Urinary bladder (tissue), 3 donors: ENCODE measurements at regions not wholly inside any gene's neighbourhood (a gene's known extent, or its start where the extent isn't known, plus 50 kb on each side); places are given as distances from the start of the nearest gene placed in this dataset.

Source experiments
- DNase-seq: peaks from one replicate; pipeline ENCODE4 v3.0.0-alpha.2; 2015; ENCODE audit errors: extremely low spot score
- H3K27ac ChIP-seq: one replicate; pipeline ENCODE4 v1.5.1; 2013; ENCODE audit warnings: low read depth, mild to moderate bottlenecking, moderate library complexity
- H3K36me3 ChIP-seq: one replicate; pipeline ENCODE4 v1.6.1; 2013; ENCODE audit warnings: mild to moderate bottlenecking, moderate library complexity; ENCODE audit not compliant: insufficient read depth
- H3K4me1 ChIP-seq: one replicate; pipeline ENCODE4 v1.6.1; 2013; ENCODE audit warnings: mild to moderate bottlenecking, moderate library complexity; ENCODE audit not compliant: insufficient read depth
- H3K4me3 ChIP-seq: one replicate; pipeline ENCODE4 v1.5.1; 2013; ENCODE audit warnings: low read depth, low read length
- WGBS: extraction: QIAGEN DNeasy Blood & Tissue Kit; methylation state at CpG from one replicate; pipeline ENCODE4 v1.1.7; 2013; 5-methylcytosine and 5-hydroxymethylcytosine counted together
- donor health status: healthy with polysubstance abuse.
- donor health status: healthy.

GRCh38 chr13:40069173-40070044, 413.9 kb downstream of the COG6 start:
- WGBS, result 36% methylated on average over 11 of the region's 11 CpGs
- Histone ChIP-seq H3K4me3 (no peak overlapping the region), H3K27ac (no peak overlapping the region)

DNA sequence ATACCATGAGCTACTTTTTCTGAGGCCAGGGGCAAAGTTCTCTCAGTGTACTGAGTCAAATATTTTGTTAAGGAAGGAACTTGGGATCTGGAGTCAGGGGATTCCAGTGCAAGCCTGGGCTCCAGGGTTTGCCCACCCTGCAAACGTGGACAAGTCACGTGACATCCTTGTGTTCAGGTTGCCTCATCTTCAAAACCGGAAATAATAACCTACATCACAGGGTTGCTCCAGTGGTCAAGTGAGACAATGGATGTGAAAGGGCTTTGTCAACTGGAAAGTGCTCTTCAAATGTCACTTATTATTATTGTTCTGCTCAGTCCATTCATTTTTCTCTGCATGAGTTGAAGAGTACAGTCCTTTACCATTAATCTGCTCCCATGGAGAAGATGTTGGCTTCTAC, 414.9 kb downstream of the COG6 start:
- Histone ChIP-seq H3K4me1 (no peaks in the 10 kb centered on the region), H3K36me3 (no peaks in the 10 kb centered on the region), H3K4me3 (no peak overlapping the region), H3K27ac (no peak overlapping the region)
- no peak for DNase-seq
- WGBS, result 92% methylated on average over 3 of the region's 3 CpGs

More at GRCh38 chr13:40069173-40070044, 413.9 kb downstream of the COG6 start:
- H3K4me1 ChIP-seq, result no peaks in the 10 kb centered on the region
- peak; percentile 32 for DNase-seq
- H3K36me3 ChIP-seq, result no peaks in the 10 kb centered on the region

- H3K36me3 ChIP-seq, result no peaks in the 10 kb centered on the region
- no peaks in the 10 kb centered on the region for H3K4me1 ChIP-seq
- DNase-seq, result no peak
- H3K27ac ChIP-seq, result no peak overlapping the region
- H3K4me3 ChIP-seq, result no peak overlapping the region
- 88% methylated on average over 4 of the region's 4 CpGs for WGBS
These were observed 417.2 kb downstream of the COG6 start for GRCh38 chr13:40072663-40073120.

- Histone ChIP-seq H3K27ac (no peak overlapping the region), H3K4me1 (no peaks in the 10 kb centered on the region), H3K4me3 (no peak overlapping the region), H3K36me3 (no peaks in the 10 kb centered on the region)
- no peak for DNase-seq
- WGBS, result 67% methylated on average over 3 of the region's 3 CpGs
These were observed 418.9 kb downstream of the COG6 start for GRCh38 chr13:40074338-40074737.

DNA sequence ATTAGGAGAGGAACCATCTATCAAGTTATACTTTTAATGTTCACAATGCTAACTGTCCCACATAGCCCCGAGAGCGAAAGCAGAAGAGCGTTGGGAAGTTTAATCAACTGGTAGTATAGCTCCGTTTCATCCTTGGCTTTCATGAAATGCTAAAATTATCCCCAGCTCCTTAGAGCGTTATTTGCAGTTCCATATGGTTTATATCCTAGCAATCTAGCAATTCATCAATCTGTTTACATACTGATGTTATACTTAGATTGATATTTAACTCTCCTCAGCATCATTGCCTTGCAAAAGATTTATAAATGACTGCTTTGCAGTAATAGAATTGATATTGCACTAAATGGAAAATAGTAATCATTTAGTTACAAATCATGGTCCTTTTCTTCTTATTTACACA, 419.8 kb downstream of the COG6 start:
- 78% methylated on average over 5 of the region's 5 CpGs for WGBS
- no peak overlapping the region for H3K4me3 ChIP-seq
- H3K4me1 ChIP-seq, result no peaks in the 10 kb centered on the region
- no peak for DNase-seq
- no peaks in the 10 kb centered on the region for H3K36me3 ChIP-seq
- no peak overlapping the region for H3K27ac ChIP-seq

DNA sequence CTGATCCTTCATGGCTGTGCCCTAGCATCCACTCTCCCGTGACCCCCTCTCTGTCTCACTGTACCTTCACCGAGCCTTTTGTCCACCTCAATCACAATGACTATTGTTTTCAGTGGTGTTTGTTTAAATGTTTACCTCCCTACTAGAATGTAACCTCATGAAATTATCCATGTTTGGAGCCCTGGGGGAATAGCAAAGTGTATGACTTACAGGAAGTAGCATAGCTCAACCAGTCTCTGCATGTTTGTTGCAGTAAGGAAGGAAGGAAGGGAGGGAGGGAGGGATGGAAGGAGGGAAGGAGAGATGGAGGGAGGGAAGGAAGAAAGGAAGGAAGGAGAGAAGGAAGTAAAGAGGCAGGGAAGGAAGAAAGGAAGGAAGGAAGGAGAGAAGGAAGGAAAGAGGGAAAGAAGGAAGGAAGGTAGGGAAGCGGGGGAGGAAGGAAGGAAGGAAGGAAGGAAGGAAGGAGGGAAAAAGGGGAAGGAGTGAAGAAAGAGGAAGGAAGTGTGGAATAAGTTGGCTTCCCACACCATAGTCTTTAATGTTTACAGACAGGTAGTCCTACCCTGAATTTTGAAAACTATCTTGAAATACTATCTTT, 421.4 kb downstream of the COG6 start:
- H3K4me3 ChIP-seq, result no peak overlapping the region
- no peaks in the 10 kb centered on the region for H3K36me3 ChIP-seq
- DNase-seq, result no peak
- no peak overlapping the region for H3K27ac ChIP-seq
- WGBS, result 87% methylated on average over 3 of the region's 3 CpGs
- no peaks in the 10 kb centered on the region for H3K4me1 ChIP-seq

DNA sequence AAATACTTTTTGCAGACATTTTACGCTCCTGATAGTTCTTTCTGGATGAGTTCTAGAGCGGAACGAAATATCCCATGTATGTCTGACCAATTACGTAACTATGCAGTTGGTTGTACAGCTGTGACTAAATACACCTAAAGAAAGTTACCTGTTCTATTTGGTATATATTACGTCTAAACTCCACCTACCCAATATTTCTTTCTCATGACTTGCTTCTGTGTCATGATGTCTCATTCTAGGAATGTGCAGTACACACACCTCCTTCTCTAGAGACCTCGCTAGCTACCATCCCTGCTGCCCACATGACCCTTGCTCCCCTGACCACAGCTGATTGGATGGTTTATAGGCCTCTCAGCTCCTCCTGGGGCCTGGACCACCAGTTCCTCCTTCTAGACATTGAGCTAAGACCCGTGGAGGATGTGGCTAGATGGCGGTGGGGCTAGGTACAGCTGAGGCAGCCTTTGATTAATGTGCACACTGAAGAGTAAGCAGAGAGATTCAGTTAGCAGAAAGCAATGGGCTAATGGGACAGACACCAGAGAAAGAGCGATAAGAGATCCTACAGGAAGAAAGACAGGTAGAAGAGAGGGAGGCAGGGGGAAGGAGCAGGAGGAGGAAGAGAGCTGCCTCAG, 422.1 kb downstream of the COG6 start:
- Histone ChIP-seq H3K27ac (no peak overlapping the region), H3K36me3 (no peaks in the 10 kb centered on the region), H3K4me1 (no peaks in the 10 kb centered on the region), H3K4me3 (no peak overlapping the region)
- 95% methylated on average over 9 of the region's 9 CpGs for WGBS
- DNase-seq, result no peak

DNA sequence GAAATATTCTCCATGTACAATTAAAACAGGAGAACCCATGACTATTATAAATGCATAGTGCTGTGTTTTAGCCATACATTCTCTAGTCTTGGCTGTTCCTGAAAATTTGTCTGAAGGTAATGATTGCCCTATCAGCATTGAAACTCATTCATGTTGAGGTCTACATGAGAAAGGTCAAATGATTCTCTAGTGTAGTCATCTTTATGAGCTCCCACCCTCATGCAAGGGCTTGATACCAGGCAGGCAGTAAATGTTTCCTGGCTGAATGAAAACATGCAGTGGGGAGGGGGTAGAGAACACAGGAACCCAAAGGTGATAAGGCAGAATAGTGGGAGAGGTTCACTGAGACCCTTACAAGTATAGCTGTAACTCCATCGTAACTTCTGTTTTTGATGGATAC, 424.3 kb downstream of the COG6 start:
- 100% methylated on average over 1 of the region's 1 CpG for WGBS
- no peaks in the 10 kb centered on the region for H3K4me1 ChIP-seq
- no peaks in the 10 kb centered on the region for H3K36me3 ChIP-seq

DNA sequence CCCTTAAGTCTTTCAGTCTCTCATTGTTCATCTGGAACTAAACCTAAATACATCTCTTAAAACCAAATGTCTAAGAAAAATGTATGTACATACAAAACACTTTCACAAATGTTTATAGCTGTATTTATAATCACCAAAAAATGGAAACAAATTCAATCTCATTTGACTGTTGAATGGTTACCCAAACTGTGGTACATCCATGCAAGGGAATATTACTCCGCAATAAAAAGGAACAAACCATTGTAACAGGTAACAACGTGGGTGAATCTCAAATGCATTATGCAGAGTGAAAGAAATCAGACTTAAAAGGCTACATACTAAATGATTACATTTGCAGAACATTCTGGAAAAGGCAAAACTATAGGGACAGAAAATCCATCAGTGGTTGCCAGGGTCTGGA, 425.2 kb downstream of the COG6 start:
- 94% methylated on average over 2 of the region's 2 CpGs for WGBS
- no peak overlapping the region for H3K4me3 ChIP-seq

More for the DNA sequence above, 424.3 kb downstream of the COG6 start:
- DNase-seq, result no peak
- H3K27ac ChIP-seq, result no peak overlapping the region
- no peak overlapping the region for H3K4me3 ChIP-seq

DNA sequence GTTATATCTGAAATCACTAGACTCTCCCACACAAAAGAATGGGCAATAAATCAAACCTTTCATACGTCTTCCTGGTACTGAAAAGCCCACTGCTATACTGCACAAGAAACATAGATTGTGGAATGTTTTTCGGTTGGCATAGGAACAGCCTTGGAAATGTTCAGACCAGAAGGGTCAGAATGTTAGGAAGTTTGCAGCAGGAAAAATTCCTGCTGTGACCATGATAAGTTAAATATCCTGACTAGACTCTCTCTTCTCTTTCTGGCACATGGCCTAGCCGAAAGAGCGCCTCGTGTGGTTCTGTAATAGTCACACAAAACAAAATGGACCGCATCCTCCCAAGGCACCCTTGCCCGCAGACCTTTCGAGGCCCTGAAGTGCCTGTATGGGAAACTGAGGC, 427.2 kb downstream of the COG6 start:
- DNase-seq, result no peak
- 62% methylated on average over 8 of the region's 8 CpGs for WGBS
- H3K4me1 ChIP-seq, result no peaks in the 10 kb centered on the region
- H3K4me3 ChIP-seq, result no peak overlapping the region
- no peaks in the 10 kb centered on the region for H3K36me3 ChIP-seq
- H3K27ac ChIP-seq, result no peak overlapping the region

More for the DNA sequence above, 425.2 kb downstream of the COG6 start:
- no peak for DNase-seq
- Histone ChIP-seq H3K36me3 (no peaks in the 10 kb centered on the region), H3K4me1 (no peaks in the 10 kb centered on the region), H3K27ac (no peak overlapping the region)

DNA sequence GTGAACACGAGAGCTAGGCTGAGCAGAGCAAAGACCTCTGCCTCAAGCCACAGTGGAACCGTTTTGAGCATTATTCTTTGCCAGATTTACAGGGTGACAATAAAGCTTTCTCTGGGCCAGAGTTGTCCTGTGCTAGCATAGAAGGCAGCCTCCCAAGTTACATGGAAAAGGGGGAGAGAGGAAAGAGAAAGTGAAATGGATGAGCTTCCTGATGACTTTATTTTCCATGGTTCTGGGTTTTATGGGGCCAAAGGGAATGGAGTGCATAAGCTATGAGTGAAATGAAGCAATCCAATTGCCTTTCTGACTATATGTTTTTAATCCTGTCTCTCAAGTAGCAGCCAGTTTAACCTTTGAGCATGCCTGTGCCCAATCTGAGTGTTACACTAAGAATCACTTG, 428.4 kb downstream of the COG6 start:
- no peak overlapping the region for H3K27ac ChIP-seq
- H3K4me1 ChIP-seq, result no peaks in the 10 kb centered on the region
- DNase-seq, result no peak
- WGBS, result 81% methylated on average over 2 of the region's 2 CpGs
- no peaks in the 10 kb centered on the region for H3K36me3 ChIP-seq
- H3K4me3 ChIP-seq, result no peak overlapping the region

GRCh38 chr13:40084934-40085333, 429.5 kb downstream of the COG6 start:
- WGBS, result 90% methylated on average over 2 of the region's 2 CpGs
- no peak for DNase-seq

DNA sequence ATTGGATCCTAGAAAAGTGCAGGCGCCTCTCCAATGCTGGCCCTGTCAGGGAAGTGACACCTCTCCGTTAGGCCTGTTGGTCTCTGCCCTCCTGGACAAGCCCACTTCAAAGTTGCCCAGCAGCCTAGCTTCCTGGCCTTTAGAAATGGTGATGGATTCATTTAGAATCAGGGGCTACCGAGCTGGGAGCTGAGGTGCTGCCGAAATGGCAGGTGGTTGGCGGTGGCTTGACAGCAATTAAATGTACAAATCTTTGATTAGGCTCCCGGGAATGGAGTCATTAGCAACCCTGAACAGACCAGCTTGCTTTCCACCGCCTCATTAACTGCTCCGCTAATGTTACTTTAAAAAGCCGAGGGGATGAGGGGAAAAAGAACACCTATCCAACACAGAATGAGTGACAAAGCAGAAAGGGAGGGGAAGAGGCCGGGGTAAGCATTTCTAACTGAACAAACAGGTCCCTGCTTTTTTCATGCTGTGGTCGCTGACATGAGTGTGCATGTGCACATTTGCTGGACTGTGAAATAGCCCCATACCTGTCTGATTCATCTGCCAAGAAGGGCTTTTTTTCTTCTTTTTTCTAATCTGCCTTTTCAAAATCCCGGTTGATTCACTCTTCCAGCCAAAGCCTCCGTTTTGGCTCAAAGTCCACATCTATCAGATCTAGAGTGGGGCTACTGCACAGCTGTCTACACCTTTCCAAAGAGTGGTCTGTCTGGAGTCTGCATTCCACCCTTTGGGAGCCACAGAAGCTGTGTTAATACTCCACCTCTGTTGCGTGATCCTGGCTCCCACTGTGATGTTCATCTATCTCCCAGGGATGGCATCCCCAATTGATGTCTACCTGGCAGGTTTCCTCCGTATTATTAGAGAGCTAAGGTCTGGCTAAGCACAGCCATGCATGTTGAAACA, 431.9 kb downstream of the COG6 start:
- H3K36me3 ChIP-seq, result no peaks in the 10 kb centered on the region
- no peak for DNase-seq

More at GRCh38 chr13:40084934-40085333, 429.5 kb downstream of the COG6 start:
- H3K27ac ChIP-seq, result no peak overlapping the region
- no peaks in the 10 kb centered on the region for H3K4me1 ChIP-seq
- H3K4me3 ChIP-seq, result no peak overlapping the region
- H3K36me3 ChIP-seq, result no peaks in the 10 kb centered on the region

More for the DNA sequence above, 431.9 kb downstream of the COG6 start:
- Histone ChIP-seq H3K4me1 (no peaks in the 10 kb centered on the region), H3K27ac (no peak overlapping the region), H3K4me3 (no peak overlapping the region)
- WGBS, result 73% methylated on average over 15 of the region's 15 CpGs
